Esophagus squamous epithelium (tissue), 5 donors: ENCODE measurements at regions not wholly inside any gene's neighbourhood (a gene's known extent, or its start where the extent isn't known, plus 50 kb on each side); places are given as distances from the start of the nearest gene placed in this dataset.

Source experiments
- DNase-seq: peaks from one replicate; lab custom pipeline; 2025; lab: John Stamatoyannopoulos, UW
- H3K27ac ChIP-seq, 4 donors: fragments of 200-600 bp; sonication (generic); one replicate each; pipeline ENCODE4 v1.5.1; 2016 to 2019; ENCODE audit warnings: mild to moderate bottlenecking in 1 of 4
- H3K27me3 ChIP-seq, 4 donors: fragments of 200-600 bp; sonication (generic); 1 replicate in 3 of 4; 2 replicates in 1 of 4; pipeline versions ENCODE4 v1.5.1 to v1.6.0; 2017 to 2021; ENCODE audit warnings: antibody characterized with exemption in 1 of 4
- H3K36me3 ChIP-seq, 3 donors: fragments of 200-600 bp; sonication (generic); one replicate each; pipeline ENCODE4 v1.5.1; 2016 to 2019
- H3K4me1 ChIP-seq, 3 donors: fragments of 200-600 bp; sonication (generic); one replicate each; pipeline ENCODE4 v1.5.1; 2017 to 2019
- H3K4me3 ChIP-seq, 4 donors: fragments of 200-600 bp; sonication (generic); 1 replicate in 3 of 4; 2 replicates in 1 of 4; pipeline ENCODE4 v1.5.1; 2016 to 2019; ENCODE audit warnings: mild to moderate bottlenecking in 2 of 4, moderate library complexity in 1 of 4
- H3K9me3 ChIP-seq, 3 donors: fragments of 200-600 bp; sonication (generic); one replicate each; pipeline ENCODE4 v1.5.1; 2016 to 2019
- CTCF ChIP-seq, 6 experiments: fragments of 450-650 bp in 4 of 6; fragments of 200-600 bp in 2 of 6; sonication (generic) in 2 of 6; IDR thresholded peaks; one replicate each; pipeline ENCODE4 v1.5.1; 2016 to 2019; ENCODE audit warnings: antibody characterized with exemption in 6 of 6, mild to moderate bottlenecking in 4 of 6, moderate library complexity in 4 of 6
- POLR2A ChIP-seq, 4 donors: fragments of 450-650 bp; IDR thresholded peaks; one replicate each; pipeline ENCODE4 v1.6.1; 2017; ENCODE audit warnings: antibody characterized with exemption in 4 of 4, mild to moderate bottlenecking in 4 of 4, moderate library complexity in 3 of 4
- WGBS, 2 donors: methylation state at CpG; one replicate each; pipeline ENCODE4 v1.1.5; 2018; 5-methylcytosine and 5-hydroxymethylcytosine counted together
- intact Hi-C: fragments of 100-400 bp; cut with DNase I; formaldehyde crosslinking; loops from one replicate; pipeline ENCODE4 v1.15.0; 2022
- donor health status: DM: yes; HTN: yes; CAD: no.

- H3K4me3 ChIP-seq: no peak overlapping the region
- no peak overlapping the region for H3K27ac ChIP-seq
- H3K4me1 ChIP-seq: no peaks in the 10 kb centered on the region
- H3K36me3 ChIP-seq: no peaks in the 10 kb centered on the region
- WGBS, 2 donors: 22 to 23% methylated on average over 4 of the region's 4 CpGs
- H3K27me3 ChIP-seq: no peaks in the 10 kb centered on the region
- TF ChIP-seq POLR2A (IDR thresholded peaks at IDR 0.05) (no peak), CTCF (IDR thresholded peaks at IDR 0.05) (no peak)
- DNase-seq: no peak
- intact Hi-C loops: no loop called here
- H3K9me3 ChIP-seq: no peaks in the 10 kb centered on the region
Measured at GRCh38 chr6:145271040-145271439, 464.3 kb downstream of the EPM2A start.

- TF ChIP-seq CTCF (IDR thresholded peaks at IDR 0.05) (no peak), POLR2A (IDR thresholded peaks at IDR 0.05) (no peak)
- WGBS, 2 donors: 82 to 88% methylated on average over 2 of the region's 2 CpGs
- no peak for DNase-seq
Measured at GRCh38 chr6:145271577-145271976, 463.7 kb downstream of the EPM2A start.

GRCh38 chr6:145272246-145272645 is 463.1 kb downstream of the EPM2A start:
- WGBS, 2 donors: 50 to 56% methylated on average over 1 of the region's 1 CpG
- no peaks in the 10 kb centered on the region for H3K27me3 ChIP-seq

More at GRCh38 chr6:145271577-145271976, 463.7 kb downstream of the EPM2A start:
- Histone ChIP-seq H3K27ac (no peak overlapping the region), H3K4me3 (no peak overlapping the region), H3K27me3 (no peaks in the 10 kb centered on the region), H3K36me3 (no peaks in the 10 kb centered on the region), H3K4me1 (no peaks in the 10 kb centered on the region), H3K9me3 (no peaks in the 10 kb centered on the region)
- intact Hi-C loops: no loop called here

GRCh38 chr6:145273136-145273535 is 462.2 kb downstream of the EPM2A start:
- TF ChIP-seq CTCF (IDR thresholded peaks at IDR 0.05) (no peak), POLR2A (IDR thresholded peaks at IDR 0.05) (no peak)
- Histone ChIP-seq H3K27ac (no peak overlapping the region), H3K4me3 (no peak overlapping the region), H3K27me3 (no peaks in the 10 kb centered on the region), H3K36me3 (no peaks in the 10 kb centered on the region), H3K4me1 (no peaks in the 10 kb centered on the region), H3K9me3 (no peaks in the 10 kb centered on the region)
- intact Hi-C loops: no loop called here
- 67 to 82% methylated on average over 1 of the region's 1 CpG for WGBS, 2 donors
- DNase-seq: no peak

More at GRCh38 chr6:145272246-145272645, 463.1 kb downstream of the EPM2A start:
- Histone ChIP-seq H3K27ac (no peak overlapping the region), H3K4me1 (no peaks in the 10 kb centered on the region), H3K9me3 (no peaks in the 10 kb centered on the region), H3K36me3 (no peaks in the 10 kb centered on the region), H3K4me3 (no peak overlapping the region)
- TF ChIP-seq CTCF (IDR thresholded peaks at IDR 0.05) (no peak), POLR2A (IDR thresholded peaks at IDR 0.05) (no peak)
- intact Hi-C loops: no loop called here
- no peak for DNase-seq

GRCh38 chr6:145274083-145274482 is 461.2 kb downstream of the EPM2A start:
- Histone ChIP-seq H3K36me3 (no peaks in the 10 kb centered on the region), H3K27me3 (no peaks in the 10 kb centered on the region), H3K9me3 (no peaks in the 10 kb centered on the region), H3K27ac (no peak overlapping the region), H3K4me1 (no peaks in the 10 kb centered on the region), H3K4me3 (no peak overlapping the region)
- intact Hi-C loops: no loop called here
- DNase-seq: no peak
- 33% methylated on average over 1 of the region's 1 CpG for WGBS, 2 donors
- TF ChIP-seq CTCF (IDR thresholded peaks at IDR 0.05): no peak
- TF ChIP-seq POLR2A (IDR thresholded peaks at IDR 0.05): no peak
